Stomach (tissue), 4 donors: ENCODE measurements at regions not wholly inside any gene's neighbourhood (a gene's known extent, or its start where the extent isn't known, plus 50 kb on each side); places are given as distances from the start of the nearest gene placed in this dataset.

Experiments used
- CTCF ChIP-seq, 7 experiments: fragments of 450-650 bp in 4 of 7; fragments of 200-600 bp in 3 of 7; sonication (generic) in 3 of 7; IDR thresholded peaks; one replicate each; pipeline ENCODE4 v1.5.1; 2016 to 2019; ENCODE audit warnings: antibody characterized with exemption in 7 of 7, control low read depth in 2 of 7, mild to moderate bottlenecking in 1 of 7
- EP300 ChIP-seq: sonication (generic); formaldehyde crosslinking; IDR thresholded peaks from one replicate; pipeline ENCODE4 v1.6.1; 2017; ENCODE audit warnings: antibody characterized with exemption
- POLR2AphosphoS5 ChIP-seq, 3 donors: sonication (generic); formaldehyde crosslinking; IDR thresholded peaks; one replicate each; pipeline ENCODE4 v1.6.1; 2016; ENCODE audit warnings: antibody characterized with exemption in 3 of 3

DNA sequence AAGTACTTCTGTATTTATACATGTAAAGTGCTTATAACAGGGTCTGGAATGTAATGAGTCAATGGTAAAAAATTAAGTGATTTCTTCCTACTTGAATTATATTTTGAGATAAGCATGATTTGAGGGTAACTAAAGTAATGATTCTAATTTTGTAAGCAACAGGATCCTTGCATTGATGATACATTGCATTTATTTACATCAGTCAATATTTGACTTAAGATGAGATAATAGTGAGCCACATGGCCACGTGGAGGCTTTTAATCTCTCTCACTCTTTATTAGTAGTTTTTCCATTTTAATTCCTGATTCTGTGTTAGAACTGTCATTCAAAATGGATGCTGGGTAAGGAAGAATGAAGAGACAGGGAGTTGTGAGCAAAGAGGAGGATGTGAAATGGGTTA, 298.1 kb upstream of the PRICKLE1 start:
- TF ChIP-seq CTCF (IDR thresholded peaks at IDR 0.05) (no peak), POLR2AphosphoS5 (IDR thresholded peaks at IDR 0.05) (no peak), EP300 (no peak)
